Bronchial epithelial cell (primary cell): ENCODE measurements at regions not wholly inside any gene's neighbourhood (a gene's known extent, or its start where the extent isn't known, plus 50 kb on each side); places are given as distances from the start of the nearest gene placed in this dataset.

ENCODE experiments used
- DNase-seq: peaks from one replicate; pipeline ENCODE4 v3.0.0-alpha.2; 2010; ENCODE audit warnings: low read depth
- FAIRE-seq: peaks from 2 replicates; lab custom pipeline; 2011; peaks lifted over from hg19 to GRCh38; lab: Jason Lieb, UNC
- H3K27me3 ChIP-seq: 2 replicates; pipeline ENCODE4 v1.5.1; 2011; ENCODE audit warnings: low read length; ENCODE audit not compliant: control insufficient read depth, insufficient read depth
- H3K36me3 ChIP-seq: 2 replicates; pipeline ENCODE4 v1.5.1; 2011; ENCODE audit warnings: low read length; ENCODE audit not compliant: control insufficient read depth, insufficient read depth
- H3K4me3 ChIP-seq: 2 replicates; pipeline ENCODE4 v1.5.1; 2011; ENCODE audit warnings: mild to moderate bottlenecking, low read depth, low read length, control low read depth
- CTCF ChIP-seq: IDR thresholded peaks from 2 replicates; pipeline ENCODE4 v1.5.1; 2011; ENCODE audit warnings: mild to moderate bottlenecking, moderate library complexity, low read length, control low read depth, inconsistent platforms; ENCODE audit not compliant: insufficient read depth, severe bottlenecking

- no peak for TF ChIP-seq CTCF
- Histone ChIP-seq H3K4me3 (no peak overlapping the region), H3K27me3 (no peaks in the 10 kb centered on the region), H3K36me3 (no peaks in the 10 kb centered on the region)
- peak; percentile 97 for DNase-seq
- no peak for FAIRE-seq
These were observed 132.1 kb downstream of the PWWP3B start for GRCh38 chrX:106300239-106300638.

GRCh38 chrX:106300656-106301055 lies 132.6 kb downstream of the PWWP3B start:
- FAIRE-seq: no peak
- DNase-seq: peak; percentile 62
- TF ChIP-seq CTCF: no peak
- H3K36me3 ChIP-seq: no peaks in the 10 kb centered on the region
- no peaks in the 10 kb centered on the region for H3K27me3 ChIP-seq
- H3K4me3 ChIP-seq: no peak overlapping the region

GRCh38 chrX:106302304-106302703 lies 134.2 kb downstream of the PWWP3B start:
- TF ChIP-seq CTCF: no peak
- H3K4me3 ChIP-seq: no peak overlapping the region
- no peaks in the 10 kb centered on the region for H3K36me3 ChIP-seq
- FAIRE-seq (no peak), DNase-seq (peak; percentile 96)
- no peaks in the 10 kb centered on the region for H3K27me3 ChIP-seq

DNA sequence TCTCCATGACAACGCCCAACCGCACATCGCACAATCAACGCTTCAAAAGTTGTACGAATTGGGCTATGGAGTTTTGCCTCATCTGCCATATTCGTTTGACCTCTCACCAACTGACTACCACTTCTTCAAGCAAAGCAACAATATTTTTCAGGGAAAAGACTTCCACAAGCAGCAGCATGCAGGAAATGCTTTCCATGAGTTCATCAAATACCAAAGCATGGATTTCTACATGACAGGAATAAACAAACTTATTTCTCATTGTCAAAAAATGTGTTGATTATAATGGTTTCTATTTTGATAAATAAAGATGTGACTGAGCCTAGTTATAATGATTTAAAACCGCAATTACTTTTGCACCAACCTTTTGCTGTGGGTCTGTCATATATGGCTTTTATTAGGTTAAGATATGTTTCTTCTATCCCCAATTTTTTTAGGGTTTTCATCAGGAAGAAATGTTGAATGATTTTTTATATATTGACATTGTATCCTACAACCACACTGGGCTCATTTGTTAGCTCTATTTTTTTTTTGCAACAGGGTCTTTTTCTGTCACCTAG lies 138.4 kb downstream of the PWWP3B start:
- TF ChIP-seq CTCF: no peak
- FAIRE-seq (no peak), DNase-seq (peak; percentile 80)
- no peaks in the 10 kb centered on the region for H3K27me3 ChIP-seq
- H3K36me3 ChIP-seq: no peaks in the 10 kb centered on the region
- H3K4me3 ChIP-seq: no peak overlapping the region

GRCh38 chrX:106323357-106323756 lies 155.3 kb downstream of the PWWP3B start:
- no peak for TF ChIP-seq CTCF
- H3K4me3 ChIP-seq: no peak overlapping the region
- H3K27me3 ChIP-seq: no peaks in the 10 kb centered on the region
- no peaks in the 10 kb centered on the region for H3K36me3 ChIP-seq
- FAIRE-seq: no peak
- no peak for DNase-seq

DNA sequence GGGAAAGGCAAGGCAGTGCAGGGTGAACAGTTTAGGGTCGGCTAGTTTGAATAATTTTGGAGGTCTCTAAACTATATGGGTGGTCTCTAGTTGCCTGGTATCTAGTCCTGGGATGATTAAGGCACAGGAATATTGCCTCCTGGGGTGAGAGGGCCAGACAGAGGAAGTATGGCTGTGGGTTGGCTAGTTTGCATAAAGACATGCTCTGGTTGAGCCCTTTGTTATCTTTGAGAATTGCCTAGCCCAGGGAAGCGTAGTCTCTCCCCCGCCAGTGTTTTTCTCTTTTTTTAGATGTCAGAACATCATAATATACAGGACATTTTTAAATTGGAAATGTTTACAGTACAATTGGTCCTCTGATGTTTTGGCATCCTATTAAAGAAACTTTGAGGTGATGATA lies 163.5 kb downstream of the PWWP3B start:
- DNase-seq (no peak), FAIRE-seq (no peak)
- H3K4me3 ChIP-seq: no peak overlapping the region
- TF ChIP-seq CTCF: no peak
- H3K36me3 ChIP-seq: no peaks in the 10 kb centered on the region
- no peaks in the 10 kb centered on the region for H3K27me3 ChIP-seq
